CD4-positive, alpha-beta T cell treated with Interleukin-15 for 1 hour (primary cell): ENCODE measurements at regions not wholly inside any gene's neighbourhood (a gene's known extent, or its start where the extent isn't known, plus 50 kb on each side); places are given as distances from the start of the nearest gene placed in this dataset.
"Not testable (repeated sequence)": the region's sequence is repeated elsewhere in the genome, so short reads cannot be mapped to it uniquely, and the experiment has no call there.

Experiments
- DNase-seq: peaks from one replicate; pipeline ENCODE4 v3.0.0-alpha.2; 2020

GRCh38 chr4:60938181-60938580, 261.9 kb upstream of the ADGRL3 start:
- DNase-seq, result no peak

GRCh38 chr4:60938621-60939020, 261.5 kb upstream of the ADGRL3 start:
- DNase-seq, result no peak

- no peak for DNase-seq
Measured at GRCh38 chr4:60944060-60944459, 256.1 kb upstream of the ADGRL3 start.

- no peak for DNase-seq
Measured at GRCh38 chr4:60945641-60946040, 254.5 kb upstream of the ADGRL3 start.

GRCh38 chr4:60948008-60948407, 252.1 kb upstream of the ADGRL3 start:
- no peak for DNase-seq

- no peak for DNase-seq
Measured at GRCh38 chr4:60952921-60953320, 247.2 kb upstream of the ADGRL3 start.

GRCh38 chr4:60953826-60954225, 246.3 kb upstream of the ADGRL3 start:
- no peak for DNase-seq

- no peak for DNase-seq
Measured at GRCh38 chr4:60962286-60962685, 237.8 kb upstream of the ADGRL3 start.

GRCh38 chr4:60981534-60981933, 218.6 kb upstream of the ADGRL3 start:
- no peak for DNase-seq

- DNase-seq, result no peak
Measured at GRCh38 chr4:60989141-60989540, 211.0 kb upstream of the ADGRL3 start.

- no peak for DNase-seq
Measured at GRCh38 chr4:60992037-60992436, 208.1 kb upstream of the ADGRL3 start.

- no peak for DNase-seq
Measured at GRCh38 chr4:61003301-61003700, 196.8 kb upstream of the ADGRL3 start.

- no peak for DNase-seq
Measured at GRCh38 chr4:61004651-61005170, 195.4 kb upstream of the ADGRL3 start.

- DNase-seq, result no peak
Measured at GRCh38 chr4:61011051-61011450, 189.1 kb upstream of the ADGRL3 start.

GRCh38 chr4:61011936-61012335, 188.2 kb upstream of the ADGRL3 start:
- DNase-seq, result not testable (repeated sequence)

GRCh38 chr4:61024610-61025009, 175.5 kb upstream of the ADGRL3 start:
- no peak for DNase-seq

- DNase-seq, result no peak
Measured at GRCh38 chr4:61027939-61028338, 172.2 kb upstream of the ADGRL3 start.

- DNase-seq, result no peak
Measured at GRCh38 chr4:61036071-61036684, 163.9 kb upstream of the ADGRL3 start.

GRCh38 chr4:61041527-61041926, 158.6 kb upstream of the ADGRL3 start:
- no peak for DNase-seq

- DNase-seq, result no peak
Measured at GRCh38 chr4:61044837-61045236, 155.3 kb upstream of the ADGRL3 start.

GRCh38 chr4:61049018-61049417, 151.1 kb upstream of the ADGRL3 start:
- no peak for DNase-seq

GRCh38 chr4:61067381-61067780, 132.7 kb upstream of the ADGRL3 start:
- DNase-seq, result no peak

- DNase-seq, result no peak
Measured at GRCh38 chr4:61068060-61068459, 132.1 kb upstream of the ADGRL3 start.

- DNase-seq, result no peak
Measured at GRCh38 chr4:61068745-61069144, 131.4 kb upstream of the ADGRL3 start.

- DNase-seq, result no peak
Measured at GRCh38 chr4:61070269-61070668, 129.9 kb upstream of the ADGRL3 start.
